Uterus (tissue), 2 donors: ENCODE measurements at regions not wholly inside any gene's neighbourhood (a gene's known extent, or its start where the extent isn't known, plus 50 kb on each side); places are given as distances from the start of the nearest gene placed in this dataset.

Experiments
- POLR2A ChIP-seq, 2 donors: fragments of 450-650 bp; IDR thresholded peaks; one replicate each; pipeline ENCODE4 v1.6.1; 2016; ENCODE audit warnings: antibody characterized with exemption in 2 of 2, mild to moderate bottlenecking in 1 of 2, moderate library complexity in 1 of 2
- TF ChIP-seq, protein P1 (sequence below), 4 experiments: fragments of 200-600 bp in 2 of 4; fragments of 450-650 bp in 2 of 4; sonication (generic) in 2 of 4; IDR thresholded peaks; one replicate each; pipeline ENCODE4 v1.5.1; 2016 to 2019; ENCODE audit warnings: antibody characterized with exemption in 4 of 4, mild to moderate bottlenecking in 2 of 4, moderate library complexity in 1 of 4

GRCh38 chr14:54182419-54183045, 214.3 kb upstream of the CDKN3 start:
- TF ChIP-seq, protein P1, sequence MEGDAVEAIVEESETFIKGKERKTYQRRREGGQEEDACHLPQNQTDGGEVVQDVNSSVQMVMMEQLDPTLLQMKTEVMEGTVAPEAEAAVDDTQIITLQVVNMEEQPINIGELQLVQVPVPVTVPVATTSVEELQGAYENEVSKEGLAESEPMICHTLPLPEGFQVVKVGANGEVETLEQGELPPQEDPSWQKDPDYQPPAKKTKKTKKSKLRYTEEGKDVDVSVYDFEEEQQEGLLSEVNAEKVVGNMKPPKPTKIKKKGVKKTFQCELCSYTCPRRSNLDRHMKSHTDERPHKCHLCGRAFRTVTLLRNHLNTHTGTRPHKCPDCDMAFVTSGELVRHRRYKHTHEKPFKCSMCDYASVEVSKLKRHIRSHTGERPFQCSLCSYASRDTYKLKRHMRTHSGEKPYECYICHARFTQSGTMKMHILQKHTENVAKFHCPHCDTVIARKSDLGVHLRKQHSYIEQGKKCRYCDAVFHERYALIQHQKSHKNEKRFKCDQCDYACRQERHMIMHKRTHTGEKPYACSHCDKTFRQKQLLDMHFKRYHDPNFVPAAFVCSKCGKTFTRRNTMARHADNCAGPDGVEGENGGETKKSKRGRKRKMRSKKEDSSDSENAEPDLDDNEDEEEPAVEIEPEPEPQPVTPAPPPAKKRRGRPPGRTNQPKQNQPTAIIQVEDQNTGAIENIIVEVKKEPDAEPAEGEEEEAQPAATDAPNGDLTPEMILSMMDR (IDR thresholded peaks at IDR 0.05) = no peak
- no peak for TF ChIP-seq POLR2A (IDR thresholded peaks at IDR 0.05)
